Parathyroid adenoma (tissue), 2 donors: ENCODE measurements at regions not wholly inside any gene's neighbourhood (a gene's known extent, or its start where the extent isn't known, plus 50 kb on each side); places are given as distances from the start of the nearest gene placed in this dataset.
A peak's percentile ranks its signal among the peaks of the same experiment; 100 is the strongest.

Experiments
- H2AFZ ChIP-seq: fragments of 300-600 bp; sonication (generic); one replicate; pipeline ENCODE4 v1.7.0; 2017; ENCODE audit warnings: antibody characterized with exemption, mild to moderate bottlenecking
- H3K27ac ChIP-seq: fragments of 300-600 bp; sonication (generic); one replicate; pipeline ENCODE4 v1.7.0; 2017
- H3K27me3 ChIP-seq: fragments of 300-600 bp; sonication (generic); one replicate; pipeline ENCODE4 v1.7.0; 2017; ENCODE audit warnings: low read length; ENCODE audit not compliant: control insufficient read depth, insufficient read depth
- H3K36me3 ChIP-seq: fragments of 300-600 bp; sonication (generic); one replicate; pipeline ENCODE4 v1.7.0; 2017; ENCODE audit warnings: low read length; ENCODE audit not compliant: control insufficient read depth, insufficient read depth
- H3K4me1 ChIP-seq: fragments of 300-600 bp; sonication (generic); one replicate; pipeline ENCODE4 v1.7.0; 2017; ENCODE audit warnings: control low read depth
- H3K4me2 ChIP-seq: fragments of 300-600 bp; sonication (generic); one replicate; pipeline ENCODE4 v1.7.0; 2017; ENCODE audit warnings: low read length
- H3K4me3 ChIP-seq: fragments of 300-600 bp; sonication (generic); one replicate; pipeline ENCODE4 v1.7.0; 2017; ENCODE audit warnings: low read depth, low read length
- H3K79me2 ChIP-seq: fragments of 300-600 bp; sonication (generic); one replicate; pipeline ENCODE4 v1.7.0; 2017; ENCODE audit warnings: control low read depth
- H3K9ac ChIP-seq: fragments of 300-600 bp; sonication (generic); one replicate; pipeline ENCODE4 v1.7.0; 2017; ENCODE audit warnings: mild to moderate bottlenecking
- H3K9me3 ChIP-seq: fragments of 300-600 bp; sonication (generic); one replicate; pipeline ENCODE4 v1.7.0; 2017; ENCODE audit warnings: low read length; ENCODE audit not compliant: control insufficient read depth
- TF ChIP-seq, protein P1 (sequence below): fragments of 300-600 bp; sonication (generic); IDR thresholded peaks from one replicate; pipeline ENCODE4 v1.7.0; 2017; ENCODE audit warnings: antibody characterized with exemption, mild to moderate bottlenecking
- donor health status: primary hyperparathyroidism.

DNA sequence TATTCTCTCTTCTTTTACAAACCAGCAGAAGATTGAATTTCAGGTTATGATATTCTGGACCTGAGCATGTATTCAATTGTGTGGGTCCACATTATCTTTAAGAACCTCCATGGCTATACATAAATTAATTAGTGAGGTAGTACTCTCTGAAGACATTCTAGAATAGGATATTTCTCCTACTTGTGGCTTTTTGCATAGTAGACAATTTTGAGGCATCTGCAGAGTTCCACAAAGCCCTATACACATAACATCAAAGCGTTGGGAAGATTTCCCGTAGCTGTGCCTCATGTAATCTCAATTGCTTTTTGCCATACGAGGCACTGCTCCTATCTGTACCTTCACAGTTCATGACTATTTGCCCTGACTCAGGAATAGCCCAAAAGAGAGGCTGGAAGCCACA is 395.4 kb upstream of the RGS17 start:
- Histone ChIP-seq H3K9me3 (no peaks in the 10 kb centered on the region), H3K4me3 (no peak overlapping the region), H3K27me3 (no peaks in the 10 kb centered on the region), H3K4me2 (no peak overlapping the region), H3K27ac (no peak overlapping the region), H2AFZ (no peak overlapping the region), H3K4me1 (no peaks in the 10 kb centered on the region), H3K36me3 (no peaks in the 10 kb centered on the region), H3K9ac (no peak overlapping the region), H3K79me2 (no peaks in the 10 kb centered on the region)
- TF ChIP-seq, protein P1, sequence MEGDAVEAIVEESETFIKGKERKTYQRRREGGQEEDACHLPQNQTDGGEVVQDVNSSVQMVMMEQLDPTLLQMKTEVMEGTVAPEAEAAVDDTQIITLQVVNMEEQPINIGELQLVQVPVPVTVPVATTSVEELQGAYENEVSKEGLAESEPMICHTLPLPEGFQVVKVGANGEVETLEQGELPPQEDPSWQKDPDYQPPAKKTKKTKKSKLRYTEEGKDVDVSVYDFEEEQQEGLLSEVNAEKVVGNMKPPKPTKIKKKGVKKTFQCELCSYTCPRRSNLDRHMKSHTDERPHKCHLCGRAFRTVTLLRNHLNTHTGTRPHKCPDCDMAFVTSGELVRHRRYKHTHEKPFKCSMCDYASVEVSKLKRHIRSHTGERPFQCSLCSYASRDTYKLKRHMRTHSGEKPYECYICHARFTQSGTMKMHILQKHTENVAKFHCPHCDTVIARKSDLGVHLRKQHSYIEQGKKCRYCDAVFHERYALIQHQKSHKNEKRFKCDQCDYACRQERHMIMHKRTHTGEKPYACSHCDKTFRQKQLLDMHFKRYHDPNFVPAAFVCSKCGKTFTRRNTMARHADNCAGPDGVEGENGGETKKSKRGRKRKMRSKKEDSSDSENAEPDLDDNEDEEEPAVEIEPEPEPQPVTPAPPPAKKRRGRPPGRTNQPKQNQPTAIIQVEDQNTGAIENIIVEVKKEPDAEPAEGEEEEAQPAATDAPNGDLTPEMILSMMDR: no peak

DNA sequence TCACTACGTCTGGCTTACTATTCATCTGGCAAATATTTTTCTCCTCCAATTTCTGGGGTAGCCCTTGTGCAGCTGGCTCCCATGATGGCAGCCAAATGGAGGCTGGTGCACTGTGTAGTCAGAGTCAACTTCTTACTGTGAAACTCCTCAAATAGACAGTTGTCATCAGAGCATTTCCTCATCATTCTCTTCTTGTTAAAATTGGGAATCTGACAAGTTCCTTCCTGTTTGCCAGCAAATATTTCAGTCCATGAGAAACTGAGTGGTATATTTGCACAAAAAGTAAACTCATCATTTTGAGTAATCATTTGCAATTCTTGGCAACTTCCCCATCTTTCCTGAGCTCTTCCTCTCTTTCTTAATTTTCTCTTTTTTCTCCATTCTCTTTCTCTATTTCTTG is 394.9 kb upstream of the RGS17 start:
- H3K27me3 ChIP-seq: no peaks in the 10 kb centered on the region
- no peak overlapping the region for H3K27ac ChIP-seq

DNA sequence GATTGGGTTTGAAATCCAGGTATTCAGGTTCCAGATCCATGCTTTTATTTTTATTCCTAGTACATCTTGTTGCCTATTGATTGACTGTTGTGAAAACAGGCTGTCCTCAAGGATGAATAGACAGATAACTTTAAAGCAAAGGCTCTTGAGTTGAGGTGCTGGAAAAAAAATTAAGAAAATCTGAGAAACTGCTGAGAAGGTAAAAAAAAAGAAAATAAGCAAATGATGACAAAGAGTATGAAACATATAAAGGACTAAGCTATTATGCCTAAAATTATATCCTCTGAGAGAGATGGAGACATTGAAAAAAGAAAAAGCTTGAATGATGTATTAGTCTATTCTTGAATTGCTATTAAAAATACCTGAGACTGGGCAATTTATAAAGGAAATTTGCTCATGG is 392.3 kb upstream of the RGS17 start:
- Histone ChIP-seq H3K27me3 (no peaks in the 10 kb centered on the region), H3K4me3 (no peak overlapping the region), H3K36me3 (no peaks in the 10 kb centered on the region), H3K9me3 (no peaks in the 10 kb centered on the region), H3K9ac (no peak overlapping the region), H3K4me2 (no peak overlapping the region), H3K27ac (no peak overlapping the region), H3K4me1 (no peaks in the 10 kb centered on the region), H3K79me2 (no peaks in the 10 kb centered on the region), H2AFZ (no peak overlapping the region)
- TF ChIP-seq, protein P1: no peak

More for the DNA sequence above, 394.9 kb upstream of the RGS17 start:
- TF ChIP-seq, protein P1: no peak
- no peak overlapping the region for H2AFZ ChIP-seq
- H3K4me3 ChIP-seq: no peak overlapping the region
- no peak overlapping the region for H3K9ac ChIP-seq
- no peaks in the 10 kb centered on the region for H3K9me3 ChIP-seq
- H3K4me1 ChIP-seq: no peaks in the 10 kb centered on the region
- H3K36me3 ChIP-seq: no peaks in the 10 kb centered on the region
- no peaks in the 10 kb centered on the region for H3K79me2 ChIP-seq
- H3K4me2 ChIP-seq: no peak overlapping the region

DNA sequence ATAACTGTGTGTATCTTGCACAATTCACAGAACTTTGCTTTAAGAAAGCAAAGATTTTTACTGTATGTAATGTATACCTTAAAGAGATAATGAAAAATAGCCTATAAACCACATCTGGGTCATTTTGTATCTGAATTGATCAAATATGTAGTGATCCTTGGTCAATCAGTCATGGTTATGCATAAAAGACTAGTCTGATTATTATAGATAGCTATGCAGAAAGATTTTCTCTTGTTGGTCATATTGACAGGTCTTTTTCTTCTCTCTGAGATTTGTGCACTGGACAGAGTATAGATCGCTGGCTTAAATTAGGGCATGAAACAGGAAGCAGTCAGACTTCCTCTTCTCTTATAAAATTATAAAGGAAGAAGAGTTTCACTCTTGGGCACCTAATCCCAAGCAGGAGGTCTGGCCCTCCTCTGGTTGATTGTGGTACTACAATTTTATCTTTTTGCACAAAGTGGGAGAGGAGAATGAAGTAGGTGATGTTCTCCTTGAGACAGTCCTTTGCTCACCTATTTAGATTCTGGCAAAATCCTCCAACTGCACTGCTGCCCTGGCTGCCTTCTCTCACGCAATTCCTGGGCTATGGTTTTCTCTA is 380.9 kb upstream of the RGS17 start:
- Histone ChIP-seq H3K27me3 (no peaks in the 10 kb centered on the region), H2AFZ (peak overlapping the region; percentile 3), H3K4me2 (no peak overlapping the region), H3K4me1 (no peaks in the 10 kb centered on the region), H3K4me3 (no peak overlapping the region), H3K79me2 (no peaks in the 10 kb centered on the region), H3K27ac (no peak overlapping the region), H3K36me3 (no peaks in the 10 kb centered on the region), H3K9ac (no peak overlapping the region), H3K9me3 (no peaks in the 10 kb centered on the region)
- TF ChIP-seq, protein P1: peak; percentile 45

DNA sequence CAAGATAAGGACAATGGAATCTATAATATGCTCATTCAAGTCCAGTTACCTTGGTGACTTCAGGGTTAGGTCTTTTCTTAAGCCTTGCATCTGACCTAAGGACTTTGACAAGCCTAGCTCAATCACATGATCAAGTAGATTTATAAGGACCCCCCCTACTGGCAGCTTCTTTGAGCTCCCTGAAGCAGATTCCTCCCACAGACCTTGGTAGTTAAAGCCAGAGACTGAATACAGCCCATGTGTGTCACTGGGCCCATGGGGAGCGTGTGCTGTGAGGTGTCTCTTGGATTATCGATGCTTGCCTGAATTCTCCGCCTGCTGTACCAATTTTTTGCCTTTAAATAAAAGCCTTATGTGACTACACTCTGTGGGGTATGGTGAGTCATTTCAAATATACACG is 372.7 kb upstream of the RGS17 start:
- TF ChIP-seq, protein P1: no peak
- no peak overlapping the region for H3K9ac ChIP-seq
- no peak overlapping the region for H3K4me3 ChIP-seq

More for the DNA sequence above, 372.7 kb upstream of the RGS17 start:
- Histone ChIP-seq H3K4me2 (no peak overlapping the region), H3K4me1 (no peaks in the 10 kb centered on the region), H3K27me3 (no peaks in the 10 kb centered on the region), H2AFZ (no peak overlapping the region), H3K9me3 (no peaks in the 10 kb centered on the region), H3K27ac (no peak overlapping the region), H3K79me2 (no peaks in the 10 kb centered on the region), H3K36me3 (no peaks in the 10 kb centered on the region)
